ENCODE measurements at regions not wholly inside any gene's neighbourhood (a gene's known extent, or its start where the extent isn't known, plus 50 kb on each side); places are given as distances from the start of the nearest gene placed in this dataset.

DNA sequence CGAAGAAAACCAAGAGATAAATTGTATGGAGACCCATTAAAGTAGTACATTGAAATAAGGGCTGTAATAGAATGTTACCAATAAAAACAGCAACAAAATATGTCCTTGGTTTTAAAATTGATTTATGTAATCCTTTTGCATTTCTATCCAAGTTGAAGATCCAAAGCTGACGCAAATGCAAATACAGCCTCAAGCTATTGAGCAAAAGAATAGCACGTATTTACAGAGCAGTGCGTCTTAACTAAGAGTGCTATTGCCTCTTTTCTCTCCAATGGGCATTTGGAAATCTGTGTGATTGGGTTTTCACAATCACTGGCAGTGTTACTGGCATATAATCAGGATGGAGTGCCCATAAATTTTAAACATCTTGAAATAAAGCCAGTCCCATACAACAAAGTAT, 417.4 kb downstream of the TLL1 start:
- no peaks in the 10 kb centered on the region for H3K27me3 ChIP-seq (ENCODE audit: low read depth)
- intact Hi-C loops (cut with micrococcal nuclease), result no loop called here
- TF ChIP-seq, protein P1, sequence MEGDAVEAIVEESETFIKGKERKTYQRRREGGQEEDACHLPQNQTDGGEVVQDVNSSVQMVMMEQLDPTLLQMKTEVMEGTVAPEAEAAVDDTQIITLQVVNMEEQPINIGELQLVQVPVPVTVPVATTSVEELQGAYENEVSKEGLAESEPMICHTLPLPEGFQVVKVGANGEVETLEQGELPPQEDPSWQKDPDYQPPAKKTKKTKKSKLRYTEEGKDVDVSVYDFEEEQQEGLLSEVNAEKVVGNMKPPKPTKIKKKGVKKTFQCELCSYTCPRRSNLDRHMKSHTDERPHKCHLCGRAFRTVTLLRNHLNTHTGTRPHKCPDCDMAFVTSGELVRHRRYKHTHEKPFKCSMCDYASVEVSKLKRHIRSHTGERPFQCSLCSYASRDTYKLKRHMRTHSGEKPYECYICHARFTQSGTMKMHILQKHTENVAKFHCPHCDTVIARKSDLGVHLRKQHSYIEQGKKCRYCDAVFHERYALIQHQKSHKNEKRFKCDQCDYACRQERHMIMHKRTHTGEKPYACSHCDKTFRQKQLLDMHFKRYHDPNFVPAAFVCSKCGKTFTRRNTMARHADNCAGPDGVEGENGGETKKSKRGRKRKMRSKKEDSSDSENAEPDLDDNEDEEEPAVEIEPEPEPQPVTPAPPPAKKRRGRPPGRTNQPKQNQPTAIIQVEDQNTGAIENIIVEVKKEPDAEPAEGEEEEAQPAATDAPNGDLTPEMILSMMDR (IDR thresholded peaks at IDR 0.05; ENCODE audit: borderline replicate concordance), result no peak
- H3K36me3 ChIP-seq, result no peaks in the 10 kb centered on the region
- H3K27ac ChIP-seq (replicated peaks), result no peak overlapping the region
- DNase-seq, result no peak
- H3K9me3 ChIP-seq (replicated peaks), result no peaks in the 10 kb centered on the region
- H3K4me3 ChIP-seq, result no peak overlapping the region
- no peaks in the 10 kb centered on the region for H3K4me1 ChIP-seq

- Histone ChIP-seq H3K27ac (replicated peaks) (no peak overlapping the region), H3K9me3 (replicated peaks) (no peaks in the 10 kb centered on the region), H3K4me1 (no peaks in the 10 kb centered on the region), H3K4me3 (no peak overlapping the region), H3K36me3 (no peaks in the 10 kb centered on the region), H3K27me3 (ENCODE audit: low read depth) (no peaks in the 10 kb centered on the region)
- TF ChIP-seq, protein P1 (IDR thresholded peaks at IDR 0.05; ENCODE audit: borderline replicate concordance), result no peak
- intact Hi-C loops (cut with micrococcal nuclease), result no loop called here
- DNase-seq, result no peak
Observed at GRCh38 chr4:166293556-166293955, 420.5 kb downstream of the TLL1 start.

DNA sequence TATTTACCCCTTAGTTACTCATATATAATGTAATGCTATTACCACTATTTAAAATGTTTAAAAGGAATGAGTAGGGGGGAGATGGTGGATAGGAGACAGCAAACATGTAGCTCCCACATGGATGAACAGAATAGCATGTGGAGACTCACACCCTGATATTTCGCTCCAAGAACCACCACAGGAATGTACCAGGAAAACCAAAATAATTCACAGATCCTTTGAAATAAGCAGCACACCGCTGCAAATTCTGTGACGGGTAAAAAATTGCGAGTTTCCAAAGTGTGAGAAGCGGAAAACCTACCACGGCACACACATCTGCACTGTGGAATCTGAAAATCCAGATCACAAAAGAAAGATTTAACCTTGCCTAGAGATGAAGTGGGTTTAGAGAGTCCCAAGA, 428.2 kb downstream of the TLL1 start:
- Histone ChIP-seq H3K27ac (replicated peaks) (no peak overlapping the region), H3K9me3 (replicated peaks) (peaks cover 6% of the 10 kb centered on the region), H3K4me1 (no peaks in the 10 kb centered on the region), H3K4me3 (no peak overlapping the region), H3K27me3 (ENCODE audit: low read depth) (no peaks in the 10 kb centered on the region), H3K36me3 (no peaks in the 10 kb centered on the region)
- DNase-seq, result no peak
- TF ChIP-seq, protein P1 (IDR thresholded peaks at IDR 0.05; ENCODE audit: borderline replicate concordance), result no peak
- intact Hi-C loops (cut with micrococcal nuclease), result no loop called here

- no peak for DNase-seq
- no peak overlapping the region for H3K4me3 ChIP-seq
- intact Hi-C loops (cut with micrococcal nuclease), result no loop called here
- H3K27me3 ChIP-seq (ENCODE audit: low read depth), result no peaks in the 10 kb centered on the region
- H3K9me3 ChIP-seq (replicated peaks), result peaks cover 14% of the 10 kb centered on the region
- no peak overlapping the region for H3K27ac ChIP-seq (replicated peaks)
- no peaks in the 10 kb centered on the region for H3K36me3 ChIP-seq
- TF ChIP-seq, protein P1 (IDR thresholded peaks at IDR 0.05; ENCODE audit: borderline replicate concordance), result no peak
- no peaks in the 10 kb centered on the region for H3K4me1 ChIP-seq
Observed at GRCh38 chr4:166308647-166309046, 435.6 kb downstream of the TLL1 start.

GRCh38 chr4:166309286-166309685, 436.2 kb downstream of the TLL1 start:
- no peaks in the 10 kb centered on the region for H3K36me3 ChIP-seq
- DNase-seq, result no peak
- no peak overlapping the region for H3K4me3 ChIP-seq
- H3K27me3 ChIP-seq (ENCODE audit: low read depth), result no peaks in the 10 kb centered on the region
- TF ChIP-seq, protein P1 (IDR thresholded peaks at IDR 0.05; ENCODE audit: borderline replicate concordance), result no peak
- no peak overlapping the region for H3K27ac ChIP-seq (replicated peaks)
- H3K4me1 ChIP-seq, result no peaks in the 10 kb centered on the region
- H3K9me3 ChIP-seq (replicated peaks), result peaks cover 14% of the 10 kb centered on the region
- intact Hi-C loops (cut with micrococcal nuclease), result no loop called here

- H3K36me3 ChIP-seq, result no peaks in the 10 kb centered on the region
- H3K9me3 ChIP-seq (replicated peaks), result peaks cover 9% of the 10 kb centered on the region
- intact Hi-C loops (cut with micrococcal nuclease), result no loop called here
- no peak overlapping the region for H3K4me3 ChIP-seq
- DNase-seq, result no peak
- TF ChIP-seq, protein P1 (IDR thresholded peaks at IDR 0.05; ENCODE audit: borderline replicate concordance), result no peak
- no peak overlapping the region for H3K27ac ChIP-seq (replicated peaks)
- H3K4me1 ChIP-seq, result no peaks in the 10 kb centered on the region
- no peaks in the 10 kb centered on the region for H3K27me3 ChIP-seq (ENCODE audit: low read depth)
Observed at GRCh38 chr4:166311169-166311568, 438.1 kb downstream of the TLL1 start.
